ENCODE measurements at regions not wholly inside any gene's neighbourhood (a gene's known extent, or its start where the extent isn't known, plus 50 kb on each side); places are given as distances from the start of the nearest gene placed in this dataset.

DNA sequence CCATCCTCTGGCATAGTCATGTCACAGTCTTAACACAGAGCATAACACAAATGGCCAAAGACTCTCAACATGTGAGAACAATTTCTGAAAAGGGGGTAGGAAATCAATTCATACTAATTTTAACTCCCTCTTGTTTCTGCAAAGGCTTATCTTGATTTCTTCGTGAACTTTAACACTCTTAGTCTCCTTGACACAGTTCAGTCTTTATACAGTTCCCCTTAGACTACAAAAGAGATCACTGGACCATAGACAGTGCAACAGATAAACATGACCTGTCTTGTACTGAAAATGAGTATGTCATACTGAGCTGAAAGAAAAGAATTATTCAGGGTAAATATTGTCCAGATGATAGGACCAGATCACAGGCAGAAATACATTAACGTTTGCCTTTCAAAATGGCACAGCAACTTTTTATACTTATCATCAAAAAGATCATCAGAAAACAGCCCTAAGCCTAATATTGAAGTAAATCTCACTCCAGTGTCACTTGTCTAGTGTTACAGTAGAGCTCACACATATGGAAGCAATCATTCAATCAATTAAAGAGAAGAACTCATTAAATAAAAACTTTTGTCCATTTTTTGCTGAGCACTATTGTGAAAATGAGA lies 56.4 kb upstream of the VRK2 start:
- H3K27ac ChIP-seq = no peak overlapping the region
- TF ChIP-seq CTCF (IDR thresholded peaks at IDR 0.05) = no peak
- H3K27me3 ChIP-seq = no peaks in the 10 kb centered on the region
- intact Hi-C loops (cut with DNase I) = no loop called here
- H3K4me3 ChIP-seq = no peak overlapping the region
- H3K4me1 ChIP-seq = no peaks in the 10 kb centered on the region
- H3K9me3 ChIP-seq = no peaks in the 10 kb centered on the region
- DNase-seq (ENCODE audit: low spot score in 2 of 2) = no peak
- no peaks in the 10 kb centered on the region for H3K36me3 ChIP-seq
